Endothelial cell of umbilical vein (primary cell): ENCODE measurements at regions not wholly inside any gene's neighbourhood (a gene's known extent, or its start where the extent isn't known, plus 50 kb on each side); places are given as distances from the start of the nearest gene placed in this dataset.

Experiments used
- BruUV-seq: library from RNA; stranded (reverse); fragments of 400-500 nt; replicated peaks from 2 replicates; lab custom pipeline; 2021; lab: Mats Ljungman, UMichigan
- CTCF ChIA-PET: fragments of 300-600, 350-600 bp; sonication (Branson Sonifier 250); formaldehyde crosslinking; loops from one replicate; lab custom pipeline; 2021; ENCODE audit warnings: antibody characterized with exemption, inconsistent platforms; lab: Charles Lee
- POLR2A ChIA-PET: fragments of 300-600, 350-600 bp; sonication (Branson Sonifier 250); formaldehyde crosslinking; loops from one replicate; lab custom pipeline; 2021; ENCODE audit warnings: antibody characterized with exemption, inconsistent platforms; lab: Charles Lee
- DNase-seq: peaks from one replicate; pipeline ENCODE4 v3.0.0-alpha.2; 2011; ENCODE audit warnings: low read depth, low spot score
- FAIRE-seq: peaks from 2 replicates; lab custom pipeline; 2011; peaks lifted over from hg19 to GRCh38; lab: Jason Lieb, UNC
- H2AFZ ChIP-seq: 2 replicates; pipeline ENCODE4 v1.6.0; 2012; ENCODE audit warnings: low read depth, low read length, control low read depth, inconsistent platforms
- H3K27ac ChIP-seq: 2 replicates; pipeline ENCODE4 v1.5.1; 2011; ENCODE audit warnings: low read depth, mild to moderate bottlenecking, control low read depth, low read length, moderate library complexity; ENCODE audit not compliant: insufficient read depth
- H3K27me3 ChIP-seq, 2 experiments: 2 replicates each; pipeline versions ENCODE4 v1.6.0 to v1.6.1; 2011; ENCODE audit warnings: low read length in 2 of 2, mixed read lengths in 1 of 2; ENCODE audit not compliant: control insufficient read depth in 2 of 2, insufficient read depth in 2 of 2
- H3K36me3 ChIP-seq, 2 experiments: 2 replicates in 1 of 2; 3 replicates in 1 of 2; pipeline ENCODE4 v1.5.1; 2011; ENCODE audit warnings: low read length in 2 of 2, mild to moderate bottlenecking in 1 of 2, moderate library complexity in 1 of 2; ENCODE audit not compliant: control insufficient read depth in 2 of 2, insufficient read depth in 2 of 2; ENCODE audit errors: extremely low read depth in 1 of 2
- H3K4me1 ChIP-seq: 3 replicates; pipeline ENCODE4 v1.5.1; 2011; ENCODE audit warnings: mild to moderate bottlenecking, low read length; ENCODE audit not compliant: control insufficient read depth, insufficient read depth; ENCODE audit errors: extremely low read depth
- H3K4me2 ChIP-seq: 2 replicates; pipeline ENCODE4 v1.6.1; 2011; ENCODE audit warnings: low read length, control low read depth, mixed read lengths; ENCODE audit not compliant: insufficient read depth
- H3K4me3 ChIP-seq, 3 experiments: fragments of 200-600 bp in 1 of 3; sonication (generic), shearing (Covaris generic) in 1 of 3; replicated peaks in 1 of 3; 2 replicates each; pipeline ENCODE4 v1.5.1; 2011 to 2016; ENCODE audit warnings: control low read depth in 3 of 3, low read length in 3 of 3, mild to moderate bottlenecking in 2 of 3, inconsistent platforms in 1 of 3, low read depth in 1 of 3, moderate library complexity in 1 of 3; ENCODE audit not compliant: insufficient read depth in 1 of 3
- H3K79me2 ChIP-seq: 2 replicates; pipeline ENCODE4 v1.6.0; 2012; ENCODE audit warnings: low read length, inconsistent platforms; ENCODE audit not compliant: control insufficient read depth, insufficient read depth
- H3K9ac ChIP-seq: replicated peaks from 2 replicates; pipeline ENCODE3; 2011; ENCODE audit warnings: low read length, control low read depth; ENCODE audit not compliant: insufficient read depth; ENCODE audit errors: extremely low read depth
- H3K9me1 ChIP-seq: replicated peaks from 3 replicates; pipeline ENCODE4 v1.6.0; 2011; ENCODE audit warnings: mild to moderate bottlenecking, low read length; ENCODE audit not compliant: control insufficient read depth, insufficient read depth; ENCODE audit errors: extremely low read depth
- H3K9me3 ChIP-seq: replicated peaks from 2 replicates; pipeline ENCODE4 v1.5.1; 2012; ENCODE audit warnings: low read length, inconsistent platforms; ENCODE audit not compliant: control insufficient read depth, insufficient read depth
- H4K20me1 ChIP-seq: replicated peaks from 2 replicates; pipeline ENCODE3; 2011; ENCODE audit warnings: mild to moderate bottlenecking, low read length; ENCODE audit not compliant: control insufficient read depth, insufficient read depth; ENCODE audit errors: extremely low read depth
- EZH2 ChIP-seq: IDR thresholded peaks from 2 replicates; pipeline ENCODE4 v1.6.1; 2012; ENCODE audit warnings: borderline replicate concordance, low read depth, mild to moderate bottlenecking, moderate library complexity, low read length, inconsistent platforms; ENCODE audit not compliant: severe bottlenecking
- GATA2 ChIP-seq: IDR thresholded peaks from 2 replicates; pipeline ENCODE4 v1.7.0; 2011; ENCODE audit warnings: low read depth, mild to moderate bottlenecking, moderate library complexity, mixed read lengths, low read length; ENCODE audit not compliant: insufficient read length, insufficient read depth
- JUN ChIP-seq: IDR thresholded peaks from 2 replicates; pipeline ENCODE4 v1.6.1; 2011; ENCODE audit warnings: borderline replicate concordance, low read depth; ENCODE audit not compliant: insufficient read length, insufficient read depth
- dilution Hi-C: fragments of 300-500 bp; cut with MboI; formaldehyde crosslinking; loops from one replicate; pipeline ENCODE4 v1.15.0; 2019; ENCODE audit warnings: low sequenced_read_pairs; ENCODE audit not compliant: extremely low pct_ligation_motif_present
- intact Hi-C: fragments of 100-400 bp; cut with micrococcal nuclease; formaldehyde crosslinking; loops from one replicate; pipeline ENCODE4 v1.10.0; 2022
- TF ChIP-seq, protein P1 (sequence below), 2 donors: IDR thresholded peaks; 1 replicate in 1 of 2; 2 replicates in 1 of 2; pipeline ENCODE4 v1.5.1; 2011; ENCODE audit warnings: low read length in 2 of 2, mild to moderate bottlenecking in 2 of 2, moderate library complexity in 2 of 2, control low read depth in 1 of 2, inconsistent platforms in 1 of 2, low read depth in 1 of 2; ENCODE audit not compliant: insufficient read depth in 1 of 2; ENCODE audit errors: extremely low read depth in 1 of 2

DNA sequence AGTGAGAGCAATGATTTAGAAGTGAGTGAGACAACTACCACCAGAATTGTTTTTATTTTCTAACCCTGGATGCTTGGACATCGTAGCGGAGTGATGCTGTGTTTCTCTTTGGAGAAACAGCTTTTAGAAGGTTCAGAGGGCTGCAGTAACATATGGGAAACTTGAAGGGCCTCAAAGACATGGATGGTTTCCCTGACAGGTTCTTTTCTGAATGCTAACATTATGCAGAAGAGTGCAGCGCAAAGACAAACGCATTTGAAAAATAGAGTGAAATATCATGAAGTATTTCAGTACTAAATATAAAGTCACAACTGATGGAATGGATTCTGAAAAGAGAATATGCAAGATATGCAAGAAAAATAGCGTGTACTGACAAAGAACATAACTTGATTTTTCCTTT lies 385.1 kb upstream of the DSEL start:
- Histone ChIP-seq H3K9me3 (no peaks in the 10 kb centered on the region), H3K27me3 (no peaks in the 10 kb centered on the region), H3K27ac (no peak overlapping the region), H3K9ac (no peak overlapping the region), H3K4me2 (no peak overlapping the region), H3K4me3 (no peak overlapping the region), H3K79me2 (no peaks in the 10 kb centered on the region), H2AFZ (no peak overlapping the region), H3K4me1 (no peaks in the 10 kb centered on the region), H4K20me1 (no peaks in the 10 kb centered on the region), H3K36me3 (no peaks in the 10 kb centered on the region), H3K9me1 (no peaks in the 10 kb centered on the region)
- no peak for DNase-seq
- TF ChIP-seq GATA2 (no peak), EZH2 (no peak)
- TF ChIP-seq, protein P1, sequence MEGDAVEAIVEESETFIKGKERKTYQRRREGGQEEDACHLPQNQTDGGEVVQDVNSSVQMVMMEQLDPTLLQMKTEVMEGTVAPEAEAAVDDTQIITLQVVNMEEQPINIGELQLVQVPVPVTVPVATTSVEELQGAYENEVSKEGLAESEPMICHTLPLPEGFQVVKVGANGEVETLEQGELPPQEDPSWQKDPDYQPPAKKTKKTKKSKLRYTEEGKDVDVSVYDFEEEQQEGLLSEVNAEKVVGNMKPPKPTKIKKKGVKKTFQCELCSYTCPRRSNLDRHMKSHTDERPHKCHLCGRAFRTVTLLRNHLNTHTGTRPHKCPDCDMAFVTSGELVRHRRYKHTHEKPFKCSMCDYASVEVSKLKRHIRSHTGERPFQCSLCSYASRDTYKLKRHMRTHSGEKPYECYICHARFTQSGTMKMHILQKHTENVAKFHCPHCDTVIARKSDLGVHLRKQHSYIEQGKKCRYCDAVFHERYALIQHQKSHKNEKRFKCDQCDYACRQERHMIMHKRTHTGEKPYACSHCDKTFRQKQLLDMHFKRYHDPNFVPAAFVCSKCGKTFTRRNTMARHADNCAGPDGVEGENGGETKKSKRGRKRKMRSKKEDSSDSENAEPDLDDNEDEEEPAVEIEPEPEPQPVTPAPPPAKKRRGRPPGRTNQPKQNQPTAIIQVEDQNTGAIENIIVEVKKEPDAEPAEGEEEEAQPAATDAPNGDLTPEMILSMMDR (IDR thresholded peaks at IDR 0.05; ENCODE audit: extremely low read depth in 1 of 2, insufficient read depth in 1 of 2, low read depth in 1 of 2, low read length in 2 of 2) = no peak
- intact Hi-C loops = no loop called here
- CTCF ChIA-PET = no interaction called here
- no TSS peak for BruUV-seq
- dilution Hi-C loops = no loop called here
- POLR2A ChIA-PET = no interaction called here
- FAIRE-seq = no peak

DNA sequence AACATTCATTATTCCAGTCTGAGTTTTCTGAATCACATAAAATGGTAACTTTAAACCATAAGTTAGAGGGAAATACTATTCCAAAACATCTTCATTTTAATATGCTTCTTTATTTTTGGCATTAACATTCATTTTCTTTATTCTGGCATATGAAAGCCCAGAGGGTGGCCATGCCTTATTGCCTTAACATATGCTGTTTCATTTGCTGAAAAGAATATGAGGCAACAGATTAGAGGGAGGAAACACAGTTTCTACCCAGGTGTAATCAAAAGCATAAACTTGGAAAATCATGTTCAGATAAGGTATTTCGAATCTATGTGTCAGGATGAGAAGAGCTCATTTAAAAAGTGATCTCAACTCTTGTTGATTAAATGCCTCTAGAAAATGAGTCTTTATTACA lies 379.9 kb upstream of the DSEL start:
- BruUV-seq = no TSS peak
- Histone ChIP-seq H3K36me3 (no peaks in the 10 kb centered on the region), H3K9me1 (no peaks in the 10 kb centered on the region), H2AFZ (no peak overlapping the region), H3K9me3 (no peaks in the 10 kb centered on the region), H3K27ac (no peak overlapping the region), H3K79me2 (no peaks in the 10 kb centered on the region), H3K4me2 (no peak overlapping the region), H4K20me1 (no peaks in the 10 kb centered on the region), H3K27me3 (no peaks in the 10 kb centered on the region), H3K4me1 (no peaks in the 10 kb centered on the region), H3K9ac (no peak overlapping the region), H3K4me3 (no peak overlapping the region)
- no peak for TF ChIP-seq JUN
- TF ChIP-seq GATA2 = no peak
- ChIA-PET POLR2A (no interaction called here), CTCF (no interaction called here)
- intact Hi-C loops (no loop called here), dilution Hi-C loops (no loop called here)
- FAIRE-seq (no peak), DNase-seq (peak; percentile 6)
